ENCODE measurements at regions not wholly inside any gene's neighbourhood (a gene's known extent, or its start where the extent isn't known, plus 50 kb on each side); places are given as distances from the start of the nearest gene placed in this dataset.

- DNase-seq, result no peak
These were observed 251.5 kb downstream of the WDR11 start for GRCh38 chr10:121102706-121103105.

- DNase-seq, result no peak
These were observed 253.4 kb downstream of the WDR11 start for GRCh38 chr10:121104476-121105111.

- DNase-seq, result no peak
These were observed 255.4 kb downstream of the WDR11 start for GRCh38 chr10:121106611-121107010.

GRCh38 chr10:121108051-121108450, 256.9 kb downstream of the WDR11 start:
- DNase-seq, result no peak

GRCh38 chr10:121110369-121110768, 259.2 kb downstream of the WDR11 start:
- DNase-seq, result no peak

- DNase-seq, result no peak
These were observed 261.0 kb downstream of the WDR11 start for GRCh38 chr10:121112136-121112535.

- no peak for DNase-seq
These were observed 261.6 kb downstream of the WDR11 start for GRCh38 chr10:121112579-121113384.

- DNase-seq, result no peak
These were observed 262.2 kb downstream of the WDR11 start for GRCh38 chr10:121113385-121113696.

- DNase-seq, result no peak
These were observed 262.7 kb downstream of the WDR11 start for GRCh38 chr10:121113911-121114310.

GRCh38 chr10:121115154-121115553, 264.0 kb downstream of the WDR11 start:
- no peak for DNase-seq

- no peak for DNase-seq
These were observed 270.3 kb downstream of the WDR11 start for GRCh38 chr10:121121462-121121861.

- no peak for DNase-seq
These were observed 276.2 kb downstream of the WDR11 start for GRCh38 chr10:121127151-121127906.

- DNase-seq, result no peak
These were observed 277.0 kb downstream of the WDR11 start for GRCh38 chr10:121128164-121128563.

GRCh38 chr10:121129266-121129665, 278.1 kb downstream of the WDR11 start:
- no peak for DNase-seq

GRCh38 chr10:121130382-121130781, 279.2 kb downstream of the WDR11 start:
- DNase-seq, result no peak

- no peak for DNase-seq
These were observed 279.9 kb downstream of the WDR11 start for GRCh38 chr10:121131014-121131413.

GRCh38 chr10:121131426-121132265, 280.5 kb downstream of the WDR11 start:
- no peak for DNase-seq

GRCh38 chr10:121132273-121132672, 281.1 kb downstream of the WDR11 start:
- DNase-seq, result no peak

GRCh38 chr10:121133901-121134300, 282.7 kb downstream of the WDR11 start:
- no peak for DNase-seq

GRCh38 chr10:121134711-121135110, 283.5 kb downstream of the WDR11 start:
- no peak for DNase-seq

GRCh38 chr10:121135512-121135911, 284.4 kb downstream of the WDR11 start:
- no peak for DNase-seq

GRCh38 chr10:121137533-121137932, 286.4 kb downstream of the WDR11 start:
- no peak for DNase-seq
